H1 (cell line): ENCODE measurements at regions not wholly inside any gene's neighbourhood (a gene's known extent, or its start where the extent isn't known, plus 50 kb on each side); places are given as distances from the start of the nearest gene placed in this dataset.

Experiments
- CTCF ChIA-PET: fragments of 300-600 bp; sonication (Branson Sonifier 250); formaldehyde crosslinking; loops from one replicate; lab custom pipeline; 2021; ENCODE audit not compliant: partially characterized antibody; lab: Charles Lee
- POLR2A ChIA-PET: fragments of 300-600 bp; sonication (Branson Sonifier 250); formaldehyde crosslinking; loops from one replicate; lab custom pipeline; 2021; ENCODE audit warnings: inconsistent platforms; ENCODE audit not compliant: partially characterized antibody; lab: Charles Lee
- DNase-seq, 2 experiments: peaks; one replicate each; pipeline versions ENCODE4 v3.0.0 to v3.0.0-alpha.2; 2010 to 2022; ENCODE audit warnings: low spot score in 2 of 2, low read depth in 1 of 2, mixed read lengths in 1 of 2
- FAIRE-seq: peaks from 2 replicates; lab custom pipeline; 2011; peaks lifted over from hg19 to GRCh38; lab: Jason Lieb, UNC
- H2AFZ ChIP-seq: 2 replicates; pipeline ENCODE4 v1.8.1; 2012; ENCODE audit warnings: low read length, inconsistent platforms
- H2AK5ac ChIP-seq: 2 replicates; pipeline ENCODE4 v1.6.1; 2013; ENCODE audit warnings: low read depth, low read length
- H2BK120ac ChIP-seq: replicated peaks from 2 replicates; pipeline ENCODE3; 2013; ENCODE audit warnings: low read depth, low read length, inconsistent platforms
- H2BK12ac ChIP-seq: 2 replicates; pipeline ENCODE4 v1.6.1; 2013; ENCODE audit warnings: low read depth, low read length
- H2BK15ac ChIP-seq: 2 replicates; pipeline ENCODE4 v1.6.1; 2013; ENCODE audit warnings: low read length
- H2BK20ac ChIP-seq: 2 replicates; pipeline ENCODE4 v1.6.1; 2013; ENCODE audit warnings: low read length
- H2BK5ac ChIP-seq: 2 replicates; pipeline ENCODE4 v1.6.1; 2013; ENCODE audit warnings: low read depth, low read length
- H3K14ac ChIP-seq: 2 replicates; pipeline ENCODE4 v1.6.1; 2013; ENCODE audit warnings: inconsistent platforms; ENCODE audit not compliant: insufficient read length
- H3K18ac ChIP-seq: 2 replicates; pipeline ENCODE4 v1.6.1; 2013; ENCODE audit warnings: low read length; ENCODE audit errors: extremely low read depth
- H3K23ac ChIP-seq: 2 replicates; pipeline ENCODE4 v1.6.1; 2013; ENCODE audit warnings: inconsistent platforms; ENCODE audit not compliant: insufficient read length
- H3K23me2 ChIP-seq: 2 replicates; pipeline ENCODE4 v1.6.1; 2013; ENCODE audit warnings: low read depth, low read length
- H3K27ac ChIP-seq: 2 replicates; pipeline ENCODE4 v1.6.1; 2011; ENCODE audit warnings: low read depth, low read length, inconsistent platforms
- H3K27me3 ChIP-seq, 4 experiments: replicated peaks in 1 of 4; 1 replicate in 1 of 4; 2 replicates in 3 of 4; pipeline versions ENCODE4 v1.6.1 to v1.8.1; 2011 to 2013; ENCODE audit warnings: low read length in 3 of 4, mild to moderate bottlenecking in 3 of 4, inconsistent platforms in 2 of 4, mixed read lengths in 2 of 4, moderate library complexity in 1 of 4; ENCODE audit not compliant: control insufficient read depth in 3 of 4, insufficient read depth in 3 of 4; ENCODE audit errors: extremely low read depth in 1 of 4
- H3K36me3 ChIP-seq, 4 experiments: 2 replicates each; pipeline versions ENCODE4 v1.6.1 to v1.8.1; 2011 to 2013; ENCODE audit warnings: mild to moderate bottlenecking in 4 of 4, low read length in 3 of 4, moderate library complexity in 2 of 4, control low read depth in 1 of 4, inconsistent platforms in 1 of 4; ENCODE audit not compliant: insufficient read depth in 4 of 4, control insufficient read depth in 2 of 4
- H3K4ac ChIP-seq: replicated peaks from 2 replicates; pipeline ENCODE3; 2013; ENCODE audit warnings: low read length, low read depth, mixed read lengths, inconsistent platforms; ENCODE audit not compliant: insufficient read length
- H3K4me1 ChIP-seq, 4 experiments: replicated peaks in 1 of 4; 1 replicate in 1 of 4; 2 replicates in 3 of 4; pipeline versions ENCODE4 v1.6.1 to v1.8.1; 2011 to 2013; ENCODE audit warnings: low read length in 3 of 4, inconsistent platforms in 2 of 4, mixed read lengths in 1 of 4; ENCODE audit not compliant: insufficient read depth in 4 of 4, control insufficient read depth in 3 of 4
- H3K4me2 ChIP-seq, 2 experiments: 2 replicates each; pipeline versions ENCODE4 v1.6.1 to v1.8.1; 2011 to 2013; ENCODE audit warnings: low read depth in 2 of 2, low read length in 2 of 2, control low read depth in 1 of 2, inconsistent platforms in 1 of 2, mild to moderate bottlenecking in 1 of 2; ENCODE audit not compliant: insufficient read depth in 1 of 2
- H3K4me3 ChIP-seq, 4 experiments: fragments of 200-600, 300-600 bp in 1 of 4; sonication (generic), shearing (Covaris generic), sonication (Bioruptor Twin) in 1 of 4; 2 replicates each; pipeline versions ENCODE4 v1.5.1 to v1.8.1; 2011 to 2016; ENCODE audit warnings: low read length in 4 of 4, low read depth in 3 of 4, control low read depth in 2 of 4, inconsistent platforms in 2 of 4, mild to moderate bottlenecking in 2 of 4, mixed read lengths in 1 of 4, moderate library complexity in 1 of 4; ENCODE audit not compliant: insufficient read depth in 2 of 4; ENCODE audit errors: extremely low read depth in 1 of 4
- H3K56ac ChIP-seq: replicated peaks from 2 replicates; pipeline ENCODE3; 2013; ENCODE audit warnings: low read depth, mild to moderate bottlenecking, mixed read lengths, low read length, inconsistent platforms; ENCODE audit not compliant: insufficient read length
- H3K79me1 ChIP-seq: 2 replicates; pipeline ENCODE4 v1.6.1; 2013; ENCODE audit warnings: low read depth, low read length, control low read depth
- H3K79me2 ChIP-seq, 2 experiments: 2 replicates each; pipeline versions ENCODE4 v1.6.1 to v1.8.1; 2012 to 2013; ENCODE audit warnings: low read length in 2 of 2, mild to moderate bottlenecking in 2 of 2, inconsistent platforms in 1 of 2; ENCODE audit not compliant: insufficient read depth in 2 of 2, control insufficient read depth in 1 of 2
- H3K9ac ChIP-seq, 4 experiments: replicated peaks in 1 of 4; 1 replicate in 1 of 4; 2 replicates in 3 of 4; pipeline versions ENCODE4 v1.6.1 to v1.8.1; 2011 to 2013; ENCODE audit warnings: low read depth in 3 of 4, low read length in 3 of 4, control low read depth in 2 of 4, mild to moderate bottlenecking in 2 of 4, moderate library complexity in 2 of 4, inconsistent platforms in 1 of 4; ENCODE audit errors: extremely low read depth in 1 of 4
- H3K9me3 ChIP-seq, 2 experiments: 2 replicates each; pipeline versions ENCODE4 v1.6.1 to v1.8.1; 2012 to 2013; ENCODE audit warnings: mild to moderate bottlenecking in 2 of 2, moderate library complexity in 2 of 2, control low read depth in 1 of 2, inconsistent platforms in 1 of 2, low read depth in 1 of 2, low read length in 1 of 2, mixed read lengths in 1 of 2; ENCODE audit not compliant: insufficient read depth in 2 of 2
- H4K20me1 ChIP-seq, 2 experiments: replicated peaks in 1 of 2; 2 replicates each; pipeline versions ENCODE3 to v1.8.1; 2011 to 2013; ENCODE audit warnings: inconsistent platforms in 2 of 2, low read length in 2 of 2, mild to moderate bottlenecking in 1 of 2; ENCODE audit not compliant: insufficient read depth in 2 of 2, control insufficient read depth in 1 of 2
- H4K5ac ChIP-seq: 2 replicates; pipeline ENCODE4 v1.6.1; 2013; ENCODE audit warnings: low read length, low read depth, mixed read lengths, inconsistent platforms; ENCODE audit not compliant: insufficient read length
- H4K8ac ChIP-seq: 2 replicates; pipeline ENCODE4 v1.8.0; 2013; ENCODE audit warnings: mild to moderate bottlenecking, moderate library complexity, low read length, inconsistent platforms; ENCODE audit not compliant: insufficient read depth; ENCODE audit errors: extremely low read depth
- H4K91ac ChIP-seq: replicated peaks from 2 replicates; pipeline ENCODE3; 2013; ENCODE audit warnings: low read length, mixed read lengths, inconsistent platforms; ENCODE audit not compliant: insufficient read length
- CBX5 ChIP-seq: fragments of 300-800, 300-1000 bp; sonication (generic); IDR thresholded peaks from 2 replicates; pipeline ENCODE4 v1.7.1; 2016; ENCODE audit warnings: antibody characterized with exemption, low read length, low read depth
- EP300 ChIP-seq, 2 experiments: IDR thresholded peaks; 1 replicate in 1 of 2; 2 replicates in 1 of 2; pipeline ENCODE4 v1.6.1; 2011 to 2012; ENCODE audit warnings: low read depth in 2 of 2, low read length in 2 of 2, mild to moderate bottlenecking in 2 of 2, borderline replicate concordance in 1 of 2, inconsistent platforms in 1 of 2, moderate library complexity in 1 of 2
- MAFK ChIP-seq: IDR thresholded peaks from 2 replicates; pipeline ENCODE4 v1.6.1; 2012; ENCODE audit warnings: low read depth, mild to moderate bottlenecking, improper control_type of control experiment, low read length
- POLR2AphosphoS5 ChIP-seq: IDR thresholded peaks from 2 replicates; pipeline ENCODE4 v1.6.1; 2011; ENCODE audit warnings: low read depth, low read length
- RAD21 ChIP-seq, 2 experiments: IDR thresholded peaks in 1 of 2; conservative IDR thresholded peaks in 1 of 2; 2 replicates each; pipeline ENCODE4 v1.6.1; 2011; ENCODE audit warnings: low read depth in 2 of 2, low read length in 2 of 2, improper control_type of control experiment in 1 of 2, inconsistent platforms in 1 of 2, mild to moderate bottlenecking in 1 of 2, moderate library complexity in 1 of 2
- WGBS, 2 experiments: shearing (Covaris generic) in 1 of 2; methylation state at CpG; one replicate each; pipeline versions ENCODE4 v1.1.6 to v1.1.7; 2013 to 2015; ENCODE audit warnings: low lambda C conversion rate in 2 of 2, mixed read lengths in 2 of 2, inconsistent platforms in 1 of 2, low coverage in 1 of 2, missing lambda C conversion rate in 1 of 2; ENCODE audit not compliant: insufficient replicate concordance in 2 of 2, insufficient coverage in 1 of 2, insufficient read length in 1 of 2; ENCODE audit errors: extremely low coverage in 1 of 2, missing lambda C conversion rate in 1 of 2; 5-methylcytosine and 5-hydroxymethylcytosine counted together
- TF ChIP-seq, protein P1 (sequence below): IDR thresholded peaks from 2 replicates; pipeline ENCODE4 v1.6.1; 2012; ENCODE audit warnings: inconsistent platforms
- TF ChIP-seq, protein P2 (sequence below), 3 experiments: IDR thresholded peaks; 1 replicate in 2 of 3; 2 replicates in 1 of 3; pipeline versions ENCODE4 v1.5.1 to v1.6.1; 2011; ENCODE audit warnings: low read length in 3 of 3, mild to moderate bottlenecking in 3 of 3, inconsistent platforms in 2 of 3, low read depth in 1 of 3, moderate library complexity in 1 of 3; ENCODE audit not compliant: insufficient read depth in 1 of 3; ENCODE audit errors: control extremely low read depth in 1 of 3

DNA sequence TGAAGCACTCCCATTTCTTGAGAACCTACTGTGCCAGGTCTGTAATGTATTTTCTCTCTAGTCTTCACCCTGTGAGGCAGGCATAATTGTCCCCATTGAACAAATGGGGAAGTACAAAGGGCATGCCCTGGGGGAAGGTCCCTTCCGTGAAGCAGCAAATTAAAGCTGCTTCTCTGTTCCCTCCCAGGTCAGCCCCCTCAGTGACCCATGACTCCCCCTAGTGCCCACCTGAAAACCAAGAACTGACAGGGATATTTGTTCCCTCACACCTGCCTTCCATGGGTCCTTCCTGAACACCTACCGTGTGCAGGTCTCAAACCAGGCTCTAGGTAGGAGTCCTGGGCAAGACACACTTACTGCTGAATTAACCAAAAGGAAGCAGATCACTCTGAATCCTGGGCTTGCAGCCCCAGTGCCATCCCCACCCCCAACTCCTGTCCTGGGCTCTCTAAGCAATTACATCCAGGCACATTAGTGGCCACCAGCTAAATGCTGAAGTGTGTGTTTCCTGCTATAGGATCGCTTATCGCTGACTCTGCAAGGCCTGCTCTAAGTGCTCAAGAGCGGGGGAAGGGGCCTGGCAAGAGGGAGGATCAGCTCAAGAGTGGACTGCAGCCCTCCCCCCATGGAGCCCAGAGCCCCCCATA, 254.8 kb downstream of the CDK5RAP2 start:
- Histone ChIP-seq H3K14ac (no peak overlapping the region), H4K20me1 (no peaks in the 10 kb centered on the region), H3K27ac (no peak overlapping the region), H3K23ac (no peak overlapping the region), H3K18ac (no peak overlapping the region), H4K5ac (no peak overlapping the region), H3K4me1 (0 out of 7 replicates have a peak, but pooled peaks cover 0 to 3% (median 0%) of the 10 kb centered on the region in 4 experiments), H3K36me3 (no peaks in the 10 kb centered on the region), H4K91ac (no peak overlapping the region), H3K4me2 (peak overlapping the region in 1 of 2 experiments; percentile 13; a peak in 1 of 4 replicates), H4K8ac (no peak overlapping the region), H3K9me3 (no peaks in the 10 kb centered on the region), H2BK15ac (no peak overlapping the region), H2BK120ac (no peak overlapping the region), H3K4ac (no peak overlapping the region), H3K79me2 (no peaks in the 10 kb centered on the region), H3K27me3 (no peaks in the 10 kb centered on the region), H3K4me3 (no peak overlapping the region), H2AK5ac (no peak overlapping the region), H2BK20ac (0 out of 2 replicates have a peak overlapping the region, but pooled peaks have one; percentile 44), H2BK5ac (no peak overlapping the region), H3K9ac (no peak overlapping the region), H3K79me1 (no peaks in the 10 kb centered on the region), H3K56ac (no peak overlapping the region), H3K23me2 (no peaks in the 10 kb centered on the region; the same call in 1 of the 2 replicates), H2BK12ac (no peak overlapping the region; the same call in 1 of the 2 replicates), H2AFZ (peak overlapping the region; percentile 92)
- peak; percentile 42 for FAIRE-seq
- ChIA-PET CTCF (interaction anchor here (0.6 to 7.5 kb wide), 24 partner anchors 11 to 943 kb away, joined by 3 to 39 read pairs (median 4); no protein-coding TSS in a partner anchor), POLR2A (no interaction called here)
- DNase-seq: peak; percentile 34 to 67
- WGBS, 2 experiments: 65% methylated on average over 5 of the region's 5 CpGs; no CpG with 5 or more reads in 1 of the 2 experiments
- TF ChIP-seq POLR2AphosphoS5 (no peak), CBX5 (no peak), MAFK (peak; percentile 37; the same call in 1 of the 2 replicates), EP300 (IDR thresholded peaks at IDR 0.05; ENCODE audit: borderline replicate concordance in 1 of 2, low read depth in 2 of 2, low read length in 2 of 2) (no peak), RAD21 (IDR thresholded peaks at IDR 0.05 in 1 of 2, conservative IDR thresholded peaks at IDR 0.05 in 1 of 2; ENCODE audit: low read depth in 2 of 2, low read length in 2 of 2) (peak; percentile 72 to 79)
- TF ChIP-seq, protein P1, sequence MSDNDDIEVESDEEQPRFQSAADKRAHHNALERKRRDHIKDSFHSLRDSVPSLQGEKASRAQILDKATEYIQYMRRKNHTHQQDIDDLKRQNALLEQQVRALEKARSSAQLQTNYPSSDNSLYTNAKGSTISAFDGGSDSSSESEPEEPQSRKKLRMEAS: peak; percentile 55; the same call in 1 of the 2 replicates
- TF ChIP-seq, protein P2, sequence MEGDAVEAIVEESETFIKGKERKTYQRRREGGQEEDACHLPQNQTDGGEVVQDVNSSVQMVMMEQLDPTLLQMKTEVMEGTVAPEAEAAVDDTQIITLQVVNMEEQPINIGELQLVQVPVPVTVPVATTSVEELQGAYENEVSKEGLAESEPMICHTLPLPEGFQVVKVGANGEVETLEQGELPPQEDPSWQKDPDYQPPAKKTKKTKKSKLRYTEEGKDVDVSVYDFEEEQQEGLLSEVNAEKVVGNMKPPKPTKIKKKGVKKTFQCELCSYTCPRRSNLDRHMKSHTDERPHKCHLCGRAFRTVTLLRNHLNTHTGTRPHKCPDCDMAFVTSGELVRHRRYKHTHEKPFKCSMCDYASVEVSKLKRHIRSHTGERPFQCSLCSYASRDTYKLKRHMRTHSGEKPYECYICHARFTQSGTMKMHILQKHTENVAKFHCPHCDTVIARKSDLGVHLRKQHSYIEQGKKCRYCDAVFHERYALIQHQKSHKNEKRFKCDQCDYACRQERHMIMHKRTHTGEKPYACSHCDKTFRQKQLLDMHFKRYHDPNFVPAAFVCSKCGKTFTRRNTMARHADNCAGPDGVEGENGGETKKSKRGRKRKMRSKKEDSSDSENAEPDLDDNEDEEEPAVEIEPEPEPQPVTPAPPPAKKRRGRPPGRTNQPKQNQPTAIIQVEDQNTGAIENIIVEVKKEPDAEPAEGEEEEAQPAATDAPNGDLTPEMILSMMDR (IDR thresholded peaks at IDR 0.05; ENCODE audit: control extremely low read depth in 1 of 3, insufficient read depth in 1 of 3, low read depth in 1 of 3, low read length in 3 of 3): peak; percentile 63 to 85 (median 66)
